ENCODE measurements at regions not wholly inside any gene's neighbourhood (a gene's known extent, or its start where the extent isn't known, plus 50 kb on each side); places are given as distances from the start of the nearest gene placed in this dataset.

DNA sequence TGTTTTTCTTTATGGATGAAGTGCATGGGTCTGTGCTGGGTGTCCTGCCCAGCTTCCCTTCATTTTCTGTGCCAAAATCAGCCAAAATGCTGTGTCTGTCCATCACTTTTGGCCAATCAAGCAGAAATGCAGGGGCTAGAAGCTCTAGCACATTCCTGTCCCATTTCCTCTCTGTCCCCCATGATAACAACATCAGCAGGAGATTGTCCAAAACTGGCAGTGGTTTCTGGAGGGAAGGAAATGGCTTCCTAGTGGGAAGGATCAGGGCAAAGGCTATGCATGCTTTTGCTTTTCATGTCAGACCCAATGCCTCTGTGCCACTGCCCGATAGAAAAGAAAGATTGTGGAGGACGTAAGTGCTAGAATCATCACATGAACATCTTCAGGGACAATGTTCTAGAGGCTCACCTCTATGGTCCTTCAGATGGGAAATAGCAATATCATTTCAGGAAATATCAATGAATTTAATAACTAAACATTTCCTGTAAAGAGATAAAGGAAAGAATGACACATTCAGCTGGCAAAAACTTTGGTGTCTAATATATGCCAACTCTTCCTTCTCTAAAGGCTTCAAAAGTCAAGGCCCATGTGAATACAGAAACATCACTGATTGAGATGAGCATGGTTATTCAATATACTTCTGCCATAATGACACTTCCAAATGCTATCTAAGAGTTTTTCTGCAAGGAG, 107.5 kb downstream of the SETD4 start:
- peaks cover 0 to 2% (median 0%) of the 10 kb centered on the region in 3 donors for H3K9me3 Mint-ChIP-seq
- H3K4me3 Mint-ChIP-seq = no peak overlapping the region
- H3K27me3 Mint-ChIP-seq = peaks cover 8% of the 10 kb centered on the region
- H3K36me3 Mint-ChIP-seq = no peaks in the 10 kb centered on the region
- H3K4me1 Mint-ChIP-seq = no peaks in the 10 kb centered on the region
- no peak overlapping the region for H3K27ac Mint-ChIP-seq

DNA sequence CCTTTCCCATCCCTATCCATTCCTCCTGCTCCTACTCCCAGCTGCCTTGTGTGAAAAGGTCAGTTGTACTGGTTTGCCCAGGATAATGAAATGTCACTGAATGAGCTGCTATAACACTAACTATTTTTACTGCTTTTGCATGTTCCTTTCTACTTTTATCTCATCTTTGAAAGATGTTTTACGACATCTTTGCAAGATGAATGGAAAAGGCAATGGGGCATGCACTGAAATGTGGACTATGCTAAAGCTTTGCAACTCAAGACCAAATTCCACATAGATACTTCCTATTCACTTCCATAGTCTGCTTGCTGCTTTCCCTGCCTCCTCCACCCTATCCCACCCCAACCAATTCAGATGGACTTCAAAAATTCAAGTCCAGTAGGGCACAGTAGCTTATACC, 111.3 kb downstream of the SETD4 start:
- Mint-ChIP-seq H3K4me1 (no peaks in the 10 kb centered on the region), H3K9me3 (no peaks in the 10 kb centered on the region), H3K36me3 (no peaks in the 10 kb centered on the region), H3K27me3 (peaks cover 2% of the 10 kb centered on the region), H3K4me3 (no peak overlapping the region), H3K27ac (no peak overlapping the region)

DNA sequence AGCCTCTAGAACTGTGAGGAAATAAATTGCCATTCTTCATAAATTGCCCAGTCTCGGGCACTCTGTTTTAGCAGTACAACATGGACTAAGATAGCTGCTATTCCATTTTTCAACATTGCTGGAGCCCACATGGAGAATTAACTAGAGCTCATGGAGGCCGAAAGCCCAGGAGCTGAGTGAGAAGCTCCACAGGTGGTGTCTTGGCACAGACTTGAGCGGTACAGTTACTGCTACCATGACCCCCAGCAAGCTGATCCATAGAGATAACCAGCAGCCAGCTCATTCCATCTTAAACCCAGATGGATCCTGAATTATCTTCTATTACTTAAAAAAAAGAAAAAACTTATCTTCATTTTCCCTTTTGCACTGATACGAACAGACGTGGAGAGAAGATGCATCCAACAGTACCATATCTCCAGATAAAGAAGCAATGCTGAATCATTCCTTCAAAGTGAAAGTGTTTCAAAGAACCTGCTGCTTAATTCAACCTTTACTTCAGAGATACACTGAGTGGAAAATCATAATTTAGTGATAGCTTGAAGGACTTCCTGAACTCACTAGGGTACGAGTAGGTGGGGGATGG, 115.1 kb downstream of the SETD4 start:
- Mint-ChIP-seq H3K36me3 (no peaks in the 10 kb centered on the region), H3K9me3 (no peaks in the 10 kb centered on the region)

DNA sequence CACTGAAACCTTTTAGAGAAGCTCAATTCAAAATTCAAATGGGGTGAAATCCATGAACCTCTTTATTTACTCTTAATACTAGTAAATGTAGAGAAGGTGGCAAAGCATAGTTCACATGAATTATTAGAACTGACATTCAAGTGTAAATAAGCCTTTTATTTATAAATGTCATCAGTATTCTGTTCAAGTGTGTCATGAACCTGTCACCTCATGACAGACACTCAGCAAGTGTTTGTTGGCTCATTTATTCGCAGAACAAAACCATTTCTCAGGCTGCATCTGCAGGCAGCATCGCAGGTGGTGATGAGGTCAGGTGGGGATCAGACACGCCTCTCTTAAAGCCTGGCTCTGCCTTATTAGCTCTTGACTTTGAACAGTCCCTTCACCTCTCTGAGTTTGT, 116.6 kb downstream of the SETD4 start:
- peaks cover 2% of the 10 kb centered on the region for H3K27me3 Mint-ChIP-seq
- no peaks in the 10 kb centered on the region for H3K9me3 Mint-ChIP-seq
- H3K4me1 Mint-ChIP-seq = peaks cover 0 to 4% (median 1%) of the 10 kb centered on the region in 3 donors
- no peaks in the 10 kb centered on the region for H3K36me3 Mint-ChIP-seq
- H3K4me3 Mint-ChIP-seq = peak overlapping the region in 1 of 4 donors; percentile 15
- no peak overlapping the region for H3K27ac Mint-ChIP-seq

More for the DNA sequence above, 115.1 kb downstream of the SETD4 start:
- H3K27ac Mint-ChIP-seq = no peak overlapping the region
- no peak overlapping the region for H3K4me3 Mint-ChIP-seq
- peaks cover 0 to 2% (median 1%) of the 10 kb centered on the region in 3 donors for H3K4me1 Mint-ChIP-seq
- peaks cover 2% of the 10 kb centered on the region for H3K27me3 Mint-ChIP-seq

DNA sequence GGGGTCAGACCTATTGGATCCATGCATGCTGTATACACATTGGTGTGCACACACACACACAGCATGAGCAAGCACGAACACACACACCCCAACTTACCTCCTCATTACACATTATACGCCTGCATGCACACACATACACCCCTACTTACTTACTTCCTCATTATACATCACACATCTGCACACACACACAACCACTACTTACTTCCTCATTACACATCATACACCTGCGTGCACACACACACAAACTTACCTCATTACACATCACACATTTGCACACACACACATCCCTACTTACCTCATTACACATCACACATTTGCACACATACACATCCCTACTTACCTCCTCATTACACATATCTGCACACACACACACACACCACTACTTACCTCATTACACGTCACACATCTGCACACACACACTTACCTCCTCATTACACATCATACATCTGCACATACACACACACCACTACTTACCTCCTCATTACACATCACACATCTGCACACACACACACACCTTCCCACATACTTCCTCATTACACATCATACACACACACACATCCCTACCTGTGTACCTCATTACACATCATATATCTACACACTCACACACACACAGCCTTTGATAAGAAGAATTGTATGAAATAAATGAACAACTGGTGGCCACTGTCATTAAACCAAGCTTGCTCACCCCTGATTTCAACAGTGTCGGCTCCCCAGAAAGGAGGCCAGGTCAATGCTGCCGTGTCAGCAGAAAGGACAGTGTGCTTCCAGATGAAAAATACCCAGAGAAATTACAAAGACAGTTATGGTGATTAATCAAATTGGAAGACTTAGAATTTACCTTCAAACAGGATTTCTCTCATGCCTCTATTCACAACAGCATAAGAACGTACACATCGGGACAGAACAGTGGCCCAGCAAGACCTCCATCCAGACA, 117.8 kb downstream of the SETD4 start:
- no peaks in the 10 kb centered on the region for H3K36me3 Mint-ChIP-seq
- H3K27ac Mint-ChIP-seq = no peak overlapping the region
- no peaks in the 10 kb centered on the region for H3K9me3 Mint-ChIP-seq
- peaks cover 2% of the 10 kb centered on the region for H3K27me3 Mint-ChIP-seq
- no peak overlapping the region for H3K4me3 Mint-ChIP-seq
- H3K4me1 Mint-ChIP-seq = peaks cover 0 to 4% (median 1%) of the 10 kb centered on the region in 3 donors

DNA sequence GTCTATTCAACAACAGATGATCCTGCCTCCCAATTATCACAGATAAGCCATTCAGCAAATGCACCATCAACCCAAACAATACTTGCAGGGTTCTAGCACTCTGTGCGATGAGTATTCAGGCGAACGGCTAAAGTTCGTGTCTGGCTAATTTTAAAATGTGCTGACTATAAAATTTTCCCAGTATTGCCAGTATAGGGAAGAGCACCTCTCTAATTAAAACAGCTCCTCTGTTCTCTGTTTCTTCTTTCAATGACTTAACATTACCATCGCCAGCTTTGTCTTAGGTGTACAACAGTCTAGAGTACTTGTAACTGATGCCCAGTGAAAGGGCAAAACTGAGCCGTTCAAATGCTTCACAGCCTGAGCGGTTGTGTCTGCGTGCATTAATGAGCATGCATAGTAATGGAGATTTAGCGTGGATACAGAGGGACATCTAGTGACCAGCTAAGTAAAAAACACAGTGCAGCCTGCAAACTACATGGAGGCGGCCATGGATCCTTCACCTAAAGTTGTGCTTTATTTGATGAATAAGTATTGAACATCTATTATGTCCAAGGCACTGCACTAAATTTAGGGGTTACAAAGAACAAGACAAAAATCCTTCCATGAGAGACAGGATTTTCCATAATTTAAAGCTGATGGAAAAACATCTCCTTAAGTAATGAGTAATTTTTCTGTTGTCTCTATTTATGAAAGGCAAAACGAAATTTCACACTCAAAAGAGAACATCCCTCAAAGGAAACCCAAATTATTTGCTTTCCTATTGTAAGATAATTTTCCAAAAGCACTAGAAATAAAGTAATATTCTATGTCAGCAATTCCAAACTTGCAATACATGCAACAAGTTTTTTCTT, 120.0 kb downstream of the SETD4 start:
- H3K9me3 Mint-ChIP-seq = no peaks in the 10 kb centered on the region
- peaks cover 0 to 4% (median 1%) of the 10 kb centered on the region in 3 donors for H3K4me1 Mint-ChIP-seq

DNA sequence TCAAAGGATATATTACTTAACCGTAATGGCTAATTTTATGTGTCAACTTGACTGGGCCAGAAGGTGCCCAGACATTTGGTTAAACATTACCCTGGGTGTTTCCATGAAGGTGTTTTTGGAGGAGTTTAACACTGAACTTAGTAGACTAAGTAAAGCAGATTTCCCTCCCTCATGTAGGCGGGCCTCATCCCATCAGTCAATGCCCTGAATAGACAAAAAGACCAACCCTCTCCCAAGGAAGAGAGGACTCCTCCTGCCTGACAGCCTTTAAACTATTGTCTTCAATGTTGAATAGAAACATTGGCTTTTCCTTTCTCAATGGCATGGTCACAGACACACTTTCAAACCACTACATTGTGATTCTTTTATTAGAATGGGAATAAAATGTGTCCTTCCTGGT, 121.9 kb downstream of the SETD4 start:
- Mint-ChIP-seq H3K27ac (no peak overlapping the region), H3K36me3 (no peaks in the 10 kb centered on the region)

More for the DNA sequence above, 120.0 kb downstream of the SETD4 start:
- Mint-ChIP-seq H3K27me3 (no peaks in the 10 kb centered on the region), H3K36me3 (no peaks in the 10 kb centered on the region), H3K27ac (peak overlapping the region in 1 of 3 donors; percentile 67), H3K4me3 (no peak overlapping the region)

DNA sequence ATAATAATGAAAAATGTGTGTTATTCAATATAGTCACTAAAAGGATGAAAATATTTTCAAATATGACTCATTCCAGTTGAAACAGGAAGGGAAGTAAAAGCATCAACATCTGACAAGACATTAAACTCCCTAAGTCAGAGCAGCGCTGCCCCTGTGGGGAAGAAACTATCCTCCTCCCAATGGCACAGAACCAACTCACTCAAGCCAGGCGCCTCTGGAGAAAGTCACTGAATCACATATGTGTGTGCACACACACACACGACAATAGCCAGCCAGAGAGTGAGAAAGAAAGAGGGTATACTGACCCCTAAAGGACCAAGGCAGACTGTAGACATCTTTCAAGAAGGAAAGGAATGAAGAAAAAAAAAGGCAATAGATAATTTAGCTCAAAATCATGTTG, 126.9 kb downstream of the SETD4 start:
- Mint-ChIP-seq H3K4me1 (no peaks in the 10 kb centered on the region), H3K4me3 (no peak overlapping the region), H3K27me3 (peaks cover 1% of the 10 kb centered on the region), H3K36me3 (no peaks in the 10 kb centered on the region), H3K27ac (no peak overlapping the region), H3K9me3 (no peaks in the 10 kb centered on the region)

More for the DNA sequence above, 121.9 kb downstream of the SETD4 start:
- Mint-ChIP-seq H3K9me3 (no peaks in the 10 kb centered on the region), H3K4me3 (no peak overlapping the region), H3K4me1 (peaks cover 0 to 4% (median 1%) of the 10 kb centered on the region in 3 donors), H3K27me3 (no peaks in the 10 kb centered on the region)

DNA sequence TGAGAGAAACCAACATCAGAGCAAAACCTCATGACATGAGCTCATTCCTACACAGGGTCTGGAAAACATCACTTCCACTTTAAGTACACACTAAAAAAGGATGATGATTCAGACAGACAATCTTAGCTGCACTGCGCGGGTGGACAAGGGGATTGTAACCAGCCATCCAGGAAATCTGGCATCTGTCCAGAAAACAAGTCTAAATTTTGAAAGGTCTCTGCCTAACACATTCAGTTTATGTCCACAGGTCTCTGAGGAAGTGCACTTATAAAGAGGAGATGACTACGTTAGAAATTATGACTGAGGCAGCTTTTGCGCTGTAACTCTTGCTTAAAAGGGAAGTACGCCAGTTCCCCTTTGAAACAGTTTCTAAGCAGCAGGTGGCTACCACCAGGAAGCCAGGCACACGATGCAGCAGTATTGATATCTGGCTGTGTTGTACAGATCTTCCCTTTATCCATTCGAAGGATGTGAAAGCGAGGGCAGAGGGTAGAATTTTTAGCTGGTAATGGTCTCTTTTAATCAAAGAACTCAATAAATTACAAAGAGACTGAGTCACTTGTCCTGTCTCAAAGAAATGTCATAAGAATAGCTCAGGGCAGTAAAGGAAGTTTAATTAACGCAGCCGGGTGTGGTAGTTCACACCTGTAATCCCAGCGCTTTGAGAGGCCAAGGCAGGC, 128.0 kb downstream of the SETD4 start:
- Mint-ChIP-seq H3K4me1 (no peaks in the 10 kb centered on the region), H3K9me3 (no peaks in the 10 kb centered on the region), H3K27ac (no peak overlapping the region), H3K4me3 (no peak overlapping the region), H3K27me3 (peaks cover 1% of the 10 kb centered on the region), H3K36me3 (no peaks in the 10 kb centered on the region)

DNA sequence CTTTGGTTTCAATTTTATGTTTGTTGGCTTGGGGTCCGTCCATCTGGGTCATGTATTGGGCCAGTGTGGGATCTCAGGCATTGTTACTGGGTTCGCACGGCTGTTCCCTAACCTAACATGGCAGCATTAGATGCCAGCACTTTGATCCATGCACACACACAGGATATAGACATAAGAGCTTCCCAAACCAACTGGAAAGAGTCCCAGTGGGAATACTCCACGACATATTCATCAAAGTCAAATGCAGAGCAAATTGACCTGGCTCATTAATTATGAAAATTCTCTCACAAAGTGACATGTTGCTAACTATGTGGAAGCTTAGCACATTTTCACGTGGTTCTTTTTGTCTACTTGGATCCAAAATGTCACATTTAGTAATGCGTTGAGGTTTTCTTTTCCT, 130.4 kb downstream of the SETD4 start:
- H3K4me1 Mint-ChIP-seq = peaks cover 0 to 2% (median 0%) of the 10 kb centered on the region in 3 donors
- H3K27ac Mint-ChIP-seq = no peak overlapping the region
- H3K36me3 Mint-ChIP-seq = no peaks in the 10 kb centered on the region
- no peaks in the 10 kb centered on the region for H3K9me3 Mint-ChIP-seq
- no peak overlapping the region for H3K4me3 Mint-ChIP-seq
- peaks cover 1% of the 10 kb centered on the region for H3K27me3 Mint-ChIP-seq

DNA sequence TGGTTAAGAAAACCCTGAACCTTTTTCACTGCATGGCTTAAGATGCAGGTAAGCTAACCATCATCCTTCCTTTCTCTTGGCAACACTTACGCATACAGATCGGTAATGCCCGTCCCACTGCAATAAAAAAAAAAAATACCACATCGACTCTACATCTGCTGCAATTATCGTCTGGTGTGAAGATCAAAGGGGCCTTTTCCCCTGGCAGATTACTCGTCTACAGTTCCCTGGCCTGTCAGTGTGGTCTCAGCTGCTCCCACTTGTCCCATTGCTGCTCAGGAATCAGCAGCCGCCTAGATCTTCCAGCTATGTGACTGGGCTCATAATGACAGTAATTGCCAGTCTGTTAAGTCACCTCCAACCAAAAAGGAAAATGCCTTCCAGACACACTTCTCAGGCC, 133.1 kb downstream of the SETD4 start:
- Mint-ChIP-seq H3K9me3 (no peaks in the 10 kb centered on the region), H3K4me3 (no peak overlapping the region), H3K4me1 (peaks cover 0 to 2% (median 0%) of the 10 kb centered on the region in 3 donors), H3K36me3 (no peaks in the 10 kb centered on the region), H3K27me3 (peaks cover 12% of the 10 kb centered on the region), H3K27ac (peak overlapping the region in 1 of 3 donors; percentile 20)

DNA sequence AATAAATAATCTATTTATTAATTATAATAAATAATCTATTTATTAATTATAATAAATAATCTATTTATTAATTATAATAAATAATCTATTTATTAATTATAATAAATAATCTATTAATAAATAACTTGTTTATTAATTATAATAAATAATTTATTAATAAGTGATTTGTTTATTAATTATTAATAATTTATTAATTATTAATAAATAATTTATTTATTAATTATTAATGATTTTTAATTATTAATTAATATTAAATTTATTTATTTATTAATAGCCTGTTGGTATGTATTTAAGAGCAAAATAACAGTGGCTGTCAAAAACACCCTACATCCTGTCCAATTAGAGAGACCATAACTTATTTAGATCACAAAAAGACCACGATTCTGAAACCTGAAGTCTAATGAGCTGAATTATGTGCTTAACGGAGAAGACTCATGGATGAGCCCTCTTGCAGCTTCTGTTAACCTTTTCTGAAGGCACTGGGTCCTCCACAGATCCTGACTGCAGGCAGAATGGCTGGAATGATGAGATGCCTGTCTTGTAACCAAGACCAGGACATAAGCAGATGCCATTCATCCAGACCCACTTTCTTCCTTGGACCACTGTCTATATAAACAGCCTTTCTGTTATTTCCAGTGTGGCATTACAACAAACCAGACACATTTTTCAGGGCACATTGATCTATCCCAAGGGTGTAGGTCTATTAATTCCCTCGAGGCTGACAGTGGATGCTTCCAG, 134.2 kb downstream of the SETD4 start:
- no peaks in the 10 kb centered on the region for H3K9me3 Mint-ChIP-seq
- no peak overlapping the region for H3K27ac Mint-ChIP-seq
- peaks cover 12% of the 10 kb centered on the region for H3K27me3 Mint-ChIP-seq
- H3K36me3 Mint-ChIP-seq = no peaks in the 10 kb centered on the region
- no peak overlapping the region for H3K4me3 Mint-ChIP-seq
- H3K4me1 Mint-ChIP-seq = peaks cover 0 to 2% (median 0%) of the 10 kb centered on the region in 3 donors

DNA sequence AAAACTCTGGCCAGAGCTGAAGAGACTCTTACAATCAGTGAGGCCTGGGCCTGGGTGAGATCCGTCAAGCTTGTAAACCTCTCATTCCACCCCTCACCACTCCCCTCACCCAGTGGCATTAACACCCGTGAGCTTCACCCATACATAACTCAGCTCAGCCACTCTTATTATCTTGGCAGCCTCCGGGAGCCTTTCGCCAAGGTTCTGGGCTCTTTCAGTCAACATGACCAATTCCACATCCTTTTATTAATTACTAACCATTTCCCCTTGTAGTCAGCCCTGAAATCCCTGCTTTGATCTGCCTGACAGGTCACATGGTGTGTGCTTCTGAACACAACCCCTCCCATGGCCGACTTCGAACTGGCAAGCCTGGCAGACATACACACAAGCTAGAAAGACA, 134.8 kb downstream of the SETD4 start:
- no peak overlapping the region for H3K4me3 Mint-ChIP-seq
- peaks cover 16% of the 10 kb centered on the region for H3K27me3 Mint-ChIP-seq
- H3K36me3 Mint-ChIP-seq = no peaks in the 10 kb centered on the region
- no peak overlapping the region for H3K27ac Mint-ChIP-seq
- H3K9me3 Mint-ChIP-seq = peaks cover 0 to 3% (median 0%) of the 10 kb centered on the region in 3 donors
- H3K4me1 Mint-ChIP-seq = peaks cover 0 to 2% (median 0%) of the 10 kb centered on the region in 3 donors

Measured in IgD-negative memory B cell (primary cell).